Right renal cortex interstitium (tissue), 3 donors: ENCODE measurements at regions not wholly inside any gene's neighbourhood (a gene's known extent, or its start where the extent isn't known, plus 50 kb on each side); places are given as distances from the start of the nearest gene placed in this dataset.
"Not testable (repeated sequence)": the region's sequence is repeated elsewhere in the genome, so short reads cannot be mapped to it uniquely, and the experiment has no call there.

Experiments used
- DNase-seq, 3 donors: peaks; one replicate each; pipeline ENCODE4 v3.0.0-alpha.2; 2013; ENCODE audit warnings: low read depth in 3 of 3, low spot score in 2 of 3

- DNase-seq, result no peak
These were observed 63.9 kb upstream of the VASH1 start for GRCh38 chr14:76697246-76697905.

GRCh38 chr14:76698191-76698590 lies 63.1 kb upstream of the VASH1 start:
- DNase-seq, result no peak

GRCh38 chr14:76698631-76699030 lies 62.6 kb upstream of the VASH1 start:
- no peak for DNase-seq

- no peak for DNase-seq
These were observed 61.9 kb upstream of the VASH1 start for GRCh38 chr14:76699209-76699938.

- DNase-seq, result no peak
These were observed 61.2 kb upstream of the VASH1 start for GRCh38 chr14:76699939-76700590.

GRCh38 chr14:76701436-76701835 lies 59.8 kb upstream of the VASH1 start:
- DNase-seq, result no peak

- no peak for DNase-seq
These were observed 59.3 kb upstream of the VASH1 start for GRCh38 chr14:76701981-76702380.

- no peak for DNase-seq
These were observed 56.1 kb upstream of the VASH1 start for GRCh38 chr14:76705214-76705613.

- not testable (repeated sequence) for DNase-seq
These were observed 55.1 kb upstream of the VASH1 start for GRCh38 chr14:76706207-76706606.

GRCh38 chr14:76706811-76707210 lies 54.5 kb upstream of the VASH1 start:
- no peak for DNase-seq

GRCh38 chr14:76708028-76708427 lies 53.2 kb upstream of the VASH1 start:
- DNase-seq, result no peak

- DNase-seq, result no peak
These were observed 52.5 kb upstream of the VASH1 start for GRCh38 chr14:76708771-76709170.

GRCh38 chr14:76710056-76711010 lies 50.9 kb upstream of the VASH1 start:
- peak; percentile 23 to 36 (median 25) for DNase-seq
